Brain microvascular endothelial cell (primary cell): ENCODE measurements at regions not wholly inside any gene's neighbourhood (a gene's known extent, or its start where the extent isn't known, plus 50 kb on each side); places are given as distances from the start of the nearest gene placed in this dataset.

Experiments used
- DNase-seq: peaks from one replicate; pipeline ENCODE4 v3.0.0-alpha.2; 2020
- H3K27ac ChIP-seq: fragments of 250-450 bp; sonication (Bioruptor Pico); 2 replicates; pipeline ENCODE4 v1.5.1; 2020; ENCODE audit warnings: mild to moderate bottlenecking, moderate library complexity
- H3K27me3 ChIP-seq: fragments of 250-450 bp; sonication (Bioruptor Pico); replicated peaks from 2 replicates; pipeline ENCODE4 v1.5.1; 2020; ENCODE audit warnings: mild to moderate bottlenecking
- H3K36me3 ChIP-seq: fragments of 250-450 bp; sonication (Bioruptor Pico); replicated peaks from 2 replicates; pipeline ENCODE4 v1.5.1; 2020; ENCODE audit warnings: mild to moderate bottlenecking
- H3K4me3 ChIP-seq: 2 replicates; pipeline ENCODE4 v1.5.1; 2011; ENCODE audit warnings: low read depth, mild to moderate bottlenecking, control low read depth, low read length, moderate library complexity
- CTCF ChIP-seq: IDR thresholded peaks from 2 replicates; pipeline ENCODE4 v1.5.1; 2011; ENCODE audit warnings: low read depth, mild to moderate bottlenecking, moderate library complexity, low read length, control low read depth, inconsistent platforms; ENCODE audit errors: missing control alignments
- in situ Hi-C: cut with HindIII; loops from 2 replicates; pipeline ENCODE4 v1.10.0; 2017; ENCODE audit warnings: low sequenced_read_pairs, low pct_ligation_motif_present

- Histone ChIP-seq H3K4me3 (no peak overlapping the region), H3K27ac (no peak overlapping the region), H3K36me3 (no peaks in the 10 kb centered on the region), H3K27me3 (no peaks in the 10 kb centered on the region)
- DNase-seq, result no peak
- in situ Hi-C loops, result no loop called here
- TF ChIP-seq CTCF, result no peak
Observed at GRCh38 chr15:35218215-35218614, 133.1 kb upstream of the NANOGP8 start.

- in situ Hi-C loops, result no loop called here
- Histone ChIP-seq H3K27me3 (no peaks in the 10 kb centered on the region), H3K36me3 (no peaks in the 10 kb centered on the region), H3K27ac (no peak overlapping the region), H3K4me3 (no peak overlapping the region)
- no peak for TF ChIP-seq CTCF
- DNase-seq, result no peak
Observed at GRCh38 chr15:35215093-35215492, 130.0 kb upstream of the NANOGP8 start.

GRCh38 chr15:35211240-35211902, 126.3 kb upstream of the NANOGP8 start:
- TF ChIP-seq CTCF, result no peak
- H3K27me3 ChIP-seq, result no peaks in the 10 kb centered on the region
- in situ Hi-C loops, result no loop called here
- no peaks in the 10 kb centered on the region for H3K36me3 ChIP-seq
- H3K27ac ChIP-seq, result no peak overlapping the region
- no peak for DNase-seq
- no peak overlapping the region for H3K4me3 ChIP-seq

GRCh38 chr15:35210370-35210769, 125.3 kb upstream of the NANOGP8 start:
- no peak overlapping the region for H3K27ac ChIP-seq
- in situ Hi-C loops, result no loop called here

GRCh38 chr15:35209838-35210237, 124.7 kb upstream of the NANOGP8 start:
- no peaks in the 10 kb centered on the region for H3K36me3 ChIP-seq
- no peak for TF ChIP-seq CTCF
- no peak for DNase-seq
- no peaks in the 10 kb centered on the region for H3K27me3 ChIP-seq
- in situ Hi-C loops, result no loop called here
- H3K27ac ChIP-seq, result no peak overlapping the region
- H3K4me3 ChIP-seq, result no peak overlapping the region

More at GRCh38 chr15:35210370-35210769, 125.3 kb upstream of the NANOGP8 start:
- no peaks in the 10 kb centered on the region for H3K27me3 ChIP-seq
- DNase-seq, result no peak
- H3K36me3 ChIP-seq, result no peaks in the 10 kb centered on the region
- TF ChIP-seq CTCF, result no peak
- H3K4me3 ChIP-seq, result no peak overlapping the region

- no peak for DNase-seq
- in situ Hi-C loops, result no loop called here
- H3K36me3 ChIP-seq, result no peaks in the 10 kb centered on the region
- H3K27ac ChIP-seq, result no peak overlapping the region
- H3K4me3 ChIP-seq, result no peak overlapping the region
- TF ChIP-seq CTCF, result no peak
- no peaks in the 10 kb centered on the region for H3K27me3 ChIP-seq
Observed at GRCh38 chr15:35208353-35208752, 123.3 kb upstream of the NANOGP8 start.
